AG04450 (cell line): ENCODE measurements at regions not wholly inside any gene's neighbourhood (a gene's known extent, or its start where the extent isn't known, plus 50 kb on each side); places are given as distances from the start of the nearest gene placed in this dataset.

Experiments used
- CTCF ChIA-PET: fragments of 300-600, 350-600 bp; formaldehyde crosslinking; extraction: SDS; loops from one replicate; lab custom pipeline; 2022; ENCODE audit warnings: antibody characterized with exemption, inconsistent platforms; lab: Charles Lee
- POLR2A ChIA-PET: fragments of 350-600 bp; formaldehyde crosslinking; extraction: SDS; loops from one replicate; lab custom pipeline; 2021; ENCODE audit warnings: antibody characterized with exemption, inconsistent platforms; lab: Yijun Ruan, JAX
- DNase-seq: peaks from one replicate; pipeline ENCODE4 v3.0.0-alpha.2; 2011; ENCODE audit warnings: low read depth, low spot score
- H3K27ac ChIP-seq: one replicate; pipeline ENCODE4 v1.5.1; 2012; ENCODE audit warnings: low read depth, low read length, control low read depth
- H3K27me3 ChIP-seq: one replicate; pipeline ENCODE4 v1.6.0; 2012; ENCODE audit warnings: low read length; ENCODE audit not compliant: control insufficient read depth, insufficient read depth
- H3K4me3 ChIP-seq: 2 replicates; pipeline ENCODE4 v1.5.1; 2011; ENCODE audit warnings: mild to moderate bottlenecking, low read depth, low read length, control low read depth
- H3K9me3 ChIP-seq: 2 replicates; pipeline ENCODE4 v1.5.1; 2012; ENCODE audit warnings: low read length; ENCODE audit not compliant: control insufficient read depth, insufficient read depth
- TF ChIP-seq, protein P1 (sequence below): IDR thresholded peaks from 2 replicates; pipeline ENCODE4 v1.5.1; 2011; ENCODE audit warnings: low read depth, low read length, control low read depth, inconsistent platforms

GRCh38 chr12:77163074-77164038 is 98.0 kb upstream of the E2F7 start:
- Histone ChIP-seq H3K27ac (no peak overlapping the region), H3K4me3 (no peak overlapping the region), H3K9me3 (no peaks in the 10 kb centered on the region), H3K27me3 (no peaks in the 10 kb centered on the region)
- no peak for DNase-seq
- TF ChIP-seq, protein P1, sequence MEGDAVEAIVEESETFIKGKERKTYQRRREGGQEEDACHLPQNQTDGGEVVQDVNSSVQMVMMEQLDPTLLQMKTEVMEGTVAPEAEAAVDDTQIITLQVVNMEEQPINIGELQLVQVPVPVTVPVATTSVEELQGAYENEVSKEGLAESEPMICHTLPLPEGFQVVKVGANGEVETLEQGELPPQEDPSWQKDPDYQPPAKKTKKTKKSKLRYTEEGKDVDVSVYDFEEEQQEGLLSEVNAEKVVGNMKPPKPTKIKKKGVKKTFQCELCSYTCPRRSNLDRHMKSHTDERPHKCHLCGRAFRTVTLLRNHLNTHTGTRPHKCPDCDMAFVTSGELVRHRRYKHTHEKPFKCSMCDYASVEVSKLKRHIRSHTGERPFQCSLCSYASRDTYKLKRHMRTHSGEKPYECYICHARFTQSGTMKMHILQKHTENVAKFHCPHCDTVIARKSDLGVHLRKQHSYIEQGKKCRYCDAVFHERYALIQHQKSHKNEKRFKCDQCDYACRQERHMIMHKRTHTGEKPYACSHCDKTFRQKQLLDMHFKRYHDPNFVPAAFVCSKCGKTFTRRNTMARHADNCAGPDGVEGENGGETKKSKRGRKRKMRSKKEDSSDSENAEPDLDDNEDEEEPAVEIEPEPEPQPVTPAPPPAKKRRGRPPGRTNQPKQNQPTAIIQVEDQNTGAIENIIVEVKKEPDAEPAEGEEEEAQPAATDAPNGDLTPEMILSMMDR, result no peak
- CTCF ChIA-PET, result interaction anchor here (0.8 to 1.3 kb wide), 3 partner anchors 11 to 762 kb away, joined by 3 read pairs; no protein-coding TSS in a partner anchor
- POLR2A ChIA-PET, result no interaction called here

DNA sequence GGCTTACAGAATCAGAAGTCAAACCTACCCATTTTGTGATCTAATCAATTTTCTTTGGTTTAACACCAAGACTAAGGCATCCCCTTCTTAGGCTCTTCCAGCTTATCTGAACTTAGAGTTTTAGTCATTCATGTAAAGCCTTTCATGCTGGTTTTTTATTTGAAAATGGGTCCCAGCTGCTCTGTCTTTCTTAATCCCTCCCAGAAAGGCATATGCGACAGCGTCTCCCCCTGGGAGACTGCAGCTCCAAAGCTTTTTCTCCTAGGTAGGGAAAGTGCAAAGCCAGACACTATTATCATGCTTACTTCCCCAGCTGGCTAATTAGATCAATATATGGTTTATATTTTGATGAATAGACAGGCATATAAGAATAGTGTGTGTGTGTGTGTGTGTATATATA is 96.6 kb upstream of the E2F7 start:
- H3K27ac ChIP-seq, result no peak overlapping the region
- no peak for DNase-seq
- H3K9me3 ChIP-seq, result no peaks in the 10 kb centered on the region
- TF ChIP-seq, protein P1, result no peak
- H3K4me3 ChIP-seq, result no peak overlapping the region
- ChIA-PET CTCF (interaction anchor here (1.2 to 1.5 kb wide), 2 partner anchors 10 to 523 kb away, joined by 5 to 6 read pairs; no protein-coding TSS in a partner anchor), POLR2A (no interaction called here)
- H3K27me3 ChIP-seq, result no peaks in the 10 kb centered on the region

- CTCF ChIA-PET, result interaction anchor here (0.9 to 1.5 kb wide), 2 partner anchors 164 to 524 kb away, joined by 3 to 5 read pairs; no protein-coding TSS in a partner anchor
- Histone ChIP-seq H3K4me3 (no peak overlapping the region), H3K27ac (no peak overlapping the region), H3K9me3 (no peaks in the 10 kb centered on the region), H3K27me3 (no peaks in the 10 kb centered on the region)
- DNase-seq, result no peak
- POLR2A ChIA-PET, result no interaction called here
- TF ChIP-seq, protein P1, result no peak
These were observed 95.6 kb upstream of the E2F7 start for GRCh38 chr12:77160931-77161330.

- POLR2A ChIA-PET, result no interaction called here
- CTCF ChIA-PET, result interaction anchor here (1.2 to 5.6 kb wide), 2 partner anchors 171 to 534 kb away, joined by 3 to 128 read pairs; no protein-coding TSS in a partner anchor
- Histone ChIP-seq H3K27me3 (no peaks in the 10 kb centered on the region), H3K27ac (no peak overlapping the region), H3K4me3 (no peak overlapping the region), H3K9me3 (no peaks in the 10 kb centered on the region)
- TF ChIP-seq, protein P1, result no peak
- no peak for DNase-seq
These were observed 88.3 kb upstream of the E2F7 start for GRCh38 chr12:77153706-77154105.

DNA sequence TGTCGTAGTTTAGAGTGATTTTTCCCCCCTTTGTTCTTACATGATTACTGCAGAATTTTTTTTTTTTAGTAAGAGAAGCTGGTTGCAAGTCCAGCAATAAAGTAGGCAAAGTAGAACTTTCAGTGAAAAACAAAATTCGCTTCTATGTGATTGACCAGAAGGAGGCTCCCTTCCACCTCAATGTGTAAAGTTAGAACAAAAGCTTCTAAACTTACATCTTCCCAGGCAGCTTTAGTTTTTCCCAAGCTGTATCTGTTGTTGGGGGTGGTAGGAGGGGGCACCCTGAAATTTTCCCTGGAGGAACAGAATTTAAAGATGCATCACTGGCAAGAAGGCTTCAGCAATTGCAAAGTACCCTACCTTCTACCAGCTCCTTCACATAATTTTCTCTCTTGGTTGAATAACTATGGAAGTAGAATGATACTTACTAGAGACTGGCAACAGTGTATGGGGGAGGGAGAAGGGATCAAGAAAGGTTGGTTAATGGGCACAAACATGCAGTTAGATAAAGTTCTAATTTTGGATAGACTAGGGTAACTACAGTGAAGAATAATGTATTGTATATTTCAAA is 87.3 kb upstream of the E2F7 start:
- POLR2A ChIA-PET, result interaction anchor here (0.7 kb wide), 1 partner anchor 297 kb away, joined by 3 read pairs; no protein-coding TSS in a partner anchor
- H3K27me3 ChIP-seq, result no peaks in the 10 kb centered on the region
- TF ChIP-seq, protein P1, result peak; percentile 76
- DNase-seq, result peak; percentile 20
- H3K27ac ChIP-seq, result no peak overlapping the region
- H3K4me3 ChIP-seq, result no peak overlapping the region
- no peaks in the 10 kb centered on the region for H3K9me3 ChIP-seq
- CTCF ChIA-PET, result interaction anchor here (0.6 to 5.6 kb wide), 44 partner anchors 9 to 774 kb away, joined by 3 to 128 read pairs (median 4); no protein-coding TSS in a partner anchor
